ENCODE measurements at regions not wholly inside any gene's neighbourhood (a gene's known extent, or its start where the extent isn't known, plus 50 kb on each side); places are given as distances from the start of the nearest gene placed in this dataset.

DNA sequence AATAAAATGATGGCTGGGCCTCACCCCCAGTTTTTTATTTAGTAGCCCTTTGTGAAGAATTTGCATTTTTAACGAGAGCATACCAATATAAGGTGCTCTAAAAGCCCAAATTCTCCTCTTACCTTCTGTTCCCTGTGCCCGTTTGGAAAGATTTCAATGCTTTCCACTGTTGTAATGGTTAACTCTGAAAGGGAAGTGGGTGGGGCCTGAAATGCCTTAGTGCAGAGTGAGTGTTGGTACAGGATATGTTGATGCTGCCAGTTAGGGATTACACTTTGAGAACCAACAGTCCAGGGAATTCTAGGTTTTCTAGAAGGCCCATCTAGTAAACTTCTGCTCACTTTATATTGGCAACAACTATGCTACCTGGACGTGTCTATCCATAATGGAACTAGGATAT is 562.7 kb upstream of the NRSN1 start (continued):
- TF ChIP-seq, protein P1, sequence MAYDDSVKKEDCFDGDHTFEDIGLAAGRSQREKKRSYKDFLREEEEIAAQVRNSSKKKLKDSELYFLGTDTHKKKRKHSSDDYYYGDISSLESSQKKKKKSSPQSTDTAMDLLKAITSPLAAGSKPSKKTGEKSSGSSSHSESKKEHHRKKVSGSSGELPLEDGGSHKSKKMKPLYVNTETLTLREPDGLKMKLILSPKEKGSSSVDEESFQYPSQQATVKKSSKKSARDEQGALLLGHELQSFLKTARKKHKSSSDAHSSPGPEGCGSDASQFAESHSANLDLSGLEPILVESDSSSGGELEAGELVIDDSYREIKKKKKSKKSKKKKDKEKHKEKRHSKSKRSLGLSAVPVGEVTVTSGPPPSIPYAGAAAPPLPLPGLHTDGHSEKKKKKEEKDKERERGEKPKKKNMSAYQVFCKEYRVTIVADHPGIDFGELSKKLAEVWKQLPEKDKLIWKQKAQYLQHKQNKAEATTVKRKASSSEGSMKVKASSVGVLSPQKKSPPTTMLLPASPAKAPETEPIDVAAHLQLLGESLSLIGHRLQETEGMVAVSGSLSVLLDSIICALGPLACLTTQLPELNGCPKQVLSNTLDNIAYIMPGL (CRISPR knock-in tag; IDR thresholded peaks at IDR 0.05; ENCODE audit: borderline replicate concordance in 1 of 2, low read depth in 1 of 2): no peak
- TF ChIP-seq HOXD1 (CRISPR knock-in tag; IDR thresholded peaks at IDR 0.05): no peak
- no peak for TF ChIP-seq KMT2B (CRISPR knock-in tag; IDR thresholded peaks at IDR 0.05)

DNA sequence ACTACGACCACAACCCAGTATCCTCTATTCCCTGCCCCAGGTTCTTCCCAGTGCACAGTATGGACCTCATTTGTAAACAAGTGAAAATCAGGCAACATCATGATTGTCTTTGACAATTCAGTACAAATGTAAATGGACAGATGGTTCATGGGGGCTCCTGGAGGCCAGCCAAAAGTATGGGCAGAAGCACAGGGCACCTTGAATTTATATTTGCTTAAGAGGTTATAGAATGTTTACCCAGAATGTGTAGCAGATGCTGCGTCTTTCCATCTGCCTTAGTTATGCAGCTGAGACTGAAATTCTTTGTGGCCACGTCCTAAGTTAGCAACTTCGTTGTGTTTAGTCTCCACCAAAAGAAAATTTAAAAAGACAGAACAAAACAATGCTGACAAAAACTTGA is 559.6 kb upstream of the NRSN1 start:
- WGBS (ENCODE audit: low lambda C conversion rate): 18% methylated on average over 4 of the region's 4 CpGs
- TF ChIP-seq SRF (IDR thresholded peaks at IDR 0.05; ENCODE audit: low read depth, low read length): no peak
- no peak for TF ChIP-seq EZH2 (conservative IDR thresholded peaks at IDR 0.05; ENCODE audit: low read depth, low read length)
- TF ChIP-seq ZNF383 (CRISPR knock-in tag; IDR thresholded peaks at IDR 0.05; ENCODE audit: borderline replicate concordance): no peak
- TF ChIP-seq NCOA1 (CRISPR knock-in tag; IDR thresholded peaks at IDR 0.05): no peak
- no peak for TF ChIP-seq KMT2B (CRISPR knock-in tag; IDR thresholded peaks at IDR 0.05)
- no peak for TF ChIP-seq SRSF4 (IDR thresholded peaks at IDR 0.05; ENCODE audit: low read depth, low read length, poor library complexity, severe bottlenecking)
- no peak for TF ChIP-seq NR1H2 (CRISPR knock-in tag; IDR thresholded peaks at IDR 0.05; ENCODE audit: borderline replicate concordance, low read depth)
- TF ChIP-seq KLF15 (CRISPR knock-in tag; IDR thresholded peaks at IDR 0.05; ENCODE audit: borderline replicate concordance): no peak
- TF ChIP-seq, protein P2, sequence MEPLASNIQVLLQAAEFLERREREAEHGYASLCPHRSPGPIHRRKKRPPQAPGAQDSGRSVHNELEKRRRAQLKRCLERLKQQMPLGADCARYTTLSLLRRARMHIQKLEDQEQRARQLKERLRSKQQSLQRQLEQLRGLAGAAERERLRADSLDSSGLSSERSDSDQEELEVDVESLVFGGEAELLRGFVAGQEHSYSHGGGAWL (CRISPR knock-in tag; IDR thresholded peaks at IDR 0.05): no peak
- no peak for TF ChIP-seq ZNF121 (CRISPR knock-in tag; IDR thresholded peaks at IDR 0.05)
- Histone ChIP-seq H3K9ac (ENCODE audit: insufficient read depth, low read depth, low read length) (no peak overlapping the region), H3K9me3 (ENCODE audit: low read length) (peaks cover 53% of the 10 kb centered on the region), H3K4me2 (ENCODE audit: low read depth, low read length) (no peak overlapping the region), H3K27me3 (ENCODE audit: control insufficient read depth in 1 of 2, insufficient read depth in 2 of 2, low read length in 2 of 2) (no peaks in the 10 kb centered on the region), H3K4me1 (ENCODE audit: insufficient read depth, low read length) (no peaks in the 10 kb centered on the region), H4K20me1 (ENCODE audit: insufficient read depth, low read length) (no peaks in the 10 kb centered on the region), H2AFZ (ENCODE audit: low read length) (no peak overlapping the region), H3K27ac (ENCODE audit: extremely low read length, insufficient read depth, low read length) (no peak overlapping the region), H3K79me2 (ENCODE audit: insufficient read depth, low read length) (no peaks in the 10 kb centered on the region), H3K36me3 (replicated peaks in 1 of 2; ENCODE audit: control insufficient read depth in 1 of 2, insufficient read depth in 2 of 2, low read length in 2 of 2) (no peaks in the 10 kb centered on the region), H3K4me3 (replicated peaks in 1 of 3; ENCODE audit: insufficient read depth in 1 of 3, low read depth in 2 of 3, low read length in 3 of 3) (no peak overlapping the region)
- no TSS peak for BruUV-seq (replicated peaks)
- CTCF ChIA-PET (ENCODE audit: low intra/inter-chr PET ratio, low total read pairs): no interaction called here
- ATAC-seq: no peak
- DNase-seq (ENCODE audit: low spot score): no peak
- POLR2A ChIA-PET: no interaction called here
- intact Hi-C loops (cut with micrococcal nuclease; ENCODE audit: unreplicated experiment) (no loop called here), in situ Hi-C loops (cut with HindIII; ENCODE audit: extremely low pct_ligation_motif_present, low pct_unique_long_range_greater_than_20kb) (no loop called here)
- FAIRE-seq: no peak

Measured in HepG2 (cell line).